Adrenal gland (tissue), 9 donors: ENCODE measurements at regions not wholly inside any gene's neighbourhood (a gene's known extent, or its start where the extent isn't known, plus 50 kb on each side); places are given as distances from the start of the nearest gene placed in this dataset.

Experiments
- DNase-seq, 7 donors: peaks; one replicate each; pipeline ENCODE4 v3.0.0-alpha.2; 2019 to 2020
- H3K27ac ChIP-seq, 5 donors: fragments of 200-600 bp; sonication (generic) in 4 of 5; 1 replicate in 3 of 5; 2 replicates in 2 of 5; pipeline versions ENCODE4 v1.5.1 to v1.8.0; 2016 to 2020; ENCODE audit warnings: mild to moderate bottlenecking in 1 of 5
- H3K27me3 ChIP-seq: fragments of 200-600 bp; 2 replicates; pipeline ENCODE4 v1.8.0; 2021
- H3K36me3 ChIP-seq, 2 donors: fragments of 200-600 bp; replicated peaks in 1 of 2; 1 replicate in 1 of 2; 2 replicates in 1 of 2; pipeline versions ENCODE4 v1.5.1 to v1.8.0; 2018 to 2022
- H3K4me1 ChIP-seq, 2 donors: fragments of 200-600 bp; replicated peaks in 1 of 2; 1 replicate in 1 of 2; 2 replicates in 1 of 2; pipeline versions ENCODE4 v1.5.1 to v1.8.0; 2018 to 2021
- H3K4me3 ChIP-seq, 4 donors: fragments of 200-600 bp; sonication (generic) in 3 of 4; one replicate each; pipeline ENCODE4 v1.5.1; 2016 to 2018
- H3K9me3 ChIP-seq, 3 donors: fragments of 200-600 bp; sonication (generic) in 1 of 3; replicated peaks in 1 of 3; 1 replicate in 2 of 3; 2 replicates in 1 of 3; pipeline versions ENCODE4 v1.5.1 to v1.8.0; 2016 to 2021
- CTCF ChIP-seq, 6 experiments: fragments of 450-650 bp in 4 of 6; fragments of 200-600 bp in 2 of 6; sonication (generic) in 1 of 6; IDR thresholded peaks; 1 replicate in 5 of 6; 2 replicates in 1 of 6; pipeline versions ENCODE4 v1.5.1 to v1.8.0; 2016 to 2021; ENCODE audit warnings: antibody characterized with exemption in 6 of 6, mild to moderate bottlenecking in 2 of 6, moderate library complexity in 1 of 6
- POLR2A ChIP-seq, 2 donors: fragments of 450-650 bp; IDR thresholded peaks; one replicate each; pipeline ENCODE4 v1.6.1; 2017; ENCODE audit warnings: antibody characterized with exemption in 2 of 2, mild to moderate bottlenecking in 2 of 2, moderate library complexity in 1 of 2
- WGBS, 4 donors: extraction: QIAGEN DNeasy Blood & Tissue Kit in 2 of 4; methylation state at CpG; one replicate each; pipeline versions ENCODE4 v1.1.5 to v1.1.7; 2013 to 2017; 5-methylcytosine and 5-hydroxymethylcytosine counted together
- intact Hi-C, 2 donors: fragments of 100-400 bp; cut with DNase I; formaldehyde crosslinking; loops; one replicate each; pipeline versions ENCODE4 v1.14.1 to v1.15.0; 2022 to 2023
- donor health status: healthy with polysubstance abuse.
- donor health status: Bipolar disorder and iron deficiency.
- donor health status: DM: yes; HTN: yes; CAD: no.
- donor health status: DM: no; HTN: no; CAD: no.
- donor health status: DM: no; HTN: no; CAD: no.

- TF ChIP-seq POLR2A (IDR thresholded peaks at IDR 0.05) (no peak), CTCF (IDR thresholded peaks at IDR 0.05) (no peak)
- no peak for DNase-seq
- no peak overlapping the region for H3K4me3 ChIP-seq
- H3K9me3 ChIP-seq, result no peaks in the 10 kb centered on the region
- no peak overlapping the region for H3K27ac ChIP-seq
- no peaks in the 10 kb centered on the region for H3K36me3 ChIP-seq
- no peaks in the 10 kb centered on the region for H3K4me1 ChIP-seq
- intact Hi-C loops, result no loop called here
- WGBS, 4 donors, result 89 to 98% (median 96%) methylated on average over 2 of the region's 2 CpGs
- no peaks in the 10 kb centered on the region for H3K27me3 ChIP-seq
These were observed 458.6 kb upstream of the JARID2 start for GRCh38 chr6:14787250-14787649.

GRCh38 chr6:14787677-14788076 lies 458.2 kb upstream of the JARID2 start:
- 87 to 97% (median 92%) methylated on average over 2 of the region's 2 CpGs for WGBS, 4 donors
- no peaks in the 10 kb centered on the region for H3K4me1 ChIP-seq
- H3K36me3 ChIP-seq, result no peaks in the 10 kb centered on the region
- H3K9me3 ChIP-seq, result no peaks in the 10 kb centered on the region
- no peak for TF ChIP-seq POLR2A (IDR thresholded peaks at IDR 0.05)
- DNase-seq, result no peak
- no peak overlapping the region for H3K4me3 ChIP-seq
- H3K27me3 ChIP-seq, result no peaks in the 10 kb centered on the region
- no peak overlapping the region for H3K27ac ChIP-seq
- intact Hi-C loops, result no loop called here

- intact Hi-C loops, result no loop called here
- 78 to 90% (median 82%) methylated on average over 4 of the region's 4 CpGs for WGBS, 4 donors
- no peaks in the 10 kb centered on the region for H3K27me3 ChIP-seq
- H3K4me3 ChIP-seq, result no peak overlapping the region
- no peak for TF ChIP-seq POLR2A (IDR thresholded peaks at IDR 0.05)
- no peak for TF ChIP-seq CTCF (IDR thresholded peaks at IDR 0.05)
- no peak for DNase-seq
- H3K9me3 ChIP-seq, result no peaks in the 10 kb centered on the region
- H3K4me1 ChIP-seq, result no peaks in the 10 kb centered on the region
- no peaks in the 10 kb centered on the region for H3K36me3 ChIP-seq
- no peak overlapping the region for H3K27ac ChIP-seq
These were observed 455.9 kb upstream of the JARID2 start for GRCh38 chr6:14789996-14790395.

- TF ChIP-seq CTCF (IDR thresholded peaks at IDR 0.05), result no peak
- intact Hi-C loops, result no loop called here
- WGBS, 4 donors, result 68 to 88% (median 74%) methylated on average over 1 of the region's 1 CpG
- no peak for DNase-seq
- Histone ChIP-seq H3K4me3 (no peak overlapping the region), H3K27ac (no peak overlapping the region), H3K36me3 (no peaks in the 10 kb centered on the region), H3K9me3 (no peaks in the 10 kb centered on the region), H3K27me3 (no peaks in the 10 kb centered on the region), H3K4me1 (no peaks in the 10 kb centered on the region)
These were observed 454.9 kb upstream of the JARID2 start for GRCh38 chr6:14790976-14791375.

- 73 to 90% (median 78%) methylated on average over 2 of the region's 2 CpGs for WGBS, 4 donors
- H3K4me3 ChIP-seq, result no peak overlapping the region
- TF ChIP-seq CTCF (IDR thresholded peaks at IDR 0.05) (no peak), POLR2A (IDR thresholded peaks at IDR 0.05) (no peak)
- no peaks in the 10 kb centered on the region for H3K4me1 ChIP-seq
- no peak for DNase-seq
- intact Hi-C loops, result no loop called here
- H3K9me3 ChIP-seq, result no peaks in the 10 kb centered on the region
- H3K27ac ChIP-seq, result no peak overlapping the region
- no peaks in the 10 kb centered on the region for H3K36me3 ChIP-seq
- no peaks in the 10 kb centered on the region for H3K27me3 ChIP-seq
These were observed 454.3 kb upstream of the JARID2 start for GRCh38 chr6:14791526-14791925.
